Midbrain (tissue), 1 donor: ENCODE measurements at regions not wholly inside any gene's neighbourhood (a gene's known extent, or its start where the extent isn't known, plus 50 kb on each side); places are given as distances from the start of the nearest gene placed in this dataset.

Experiments used
- DNase-seq: peaks from one replicate; lab custom pipeline; 2025; lab: John Stamatoyannopoulos, UW

- no peak for DNase-seq
These were observed 138.6 kb downstream of the C5orf15 start for GRCh38 chr5:133829786-133830185.

GRCh38 chr5:133828722-133829121, 139.7 kb downstream of the C5orf15 start:
- no peak for DNase-seq

- DNase-seq: no peak
These were observed 140.6 kb downstream of the C5orf15 start for GRCh38 chr5:133827830-133828229.

- DNase-seq: no peak
These were observed 141.4 kb downstream of the C5orf15 start for GRCh38 chr5:133827011-133827410.

- DNase-seq: no peak
These were observed 142.7 kb downstream of the C5orf15 start for GRCh38 chr5:133825631-133826289.

- DNase-seq: no peak
These were observed 143.7 kb downstream of the C5orf15 start for GRCh38 chr5:133824661-133825254.

GRCh38 chr5:133821889-133822288, 146.5 kb downstream of the C5orf15 start:
- no peak for DNase-seq

GRCh38 chr5:133821311-133821741, 147.1 kb downstream of the C5orf15 start:
- no peak for DNase-seq

GRCh38 chr5:133820507-133820906, 147.9 kb downstream of the C5orf15 start:
- DNase-seq: no peak

- no peak for DNase-seq
These were observed 148.4 kb downstream of the C5orf15 start for GRCh38 chr5:133819977-133820471.

- no peak for DNase-seq
These were observed 149.4 kb downstream of the C5orf15 start for GRCh38 chr5:133818869-133819600.

- DNase-seq: no peak
These were observed 150.4 kb downstream of the C5orf15 start for GRCh38 chr5:133818031-133818431.

GRCh38 chr5:133817456-133817855, 151.0 kb downstream of the C5orf15 start:
- no peak for DNase-seq

GRCh38 chr5:133816791-133817190, 151.6 kb downstream of the C5orf15 start:
- DNase-seq: no peak

GRCh38 chr5:133814152-133814551, 154.3 kb downstream of the C5orf15 start:
- no peak for DNase-seq

GRCh38 chr5:133811168-133811567, 157.3 kb downstream of the C5orf15 start:
- no peak for DNase-seq

GRCh38 chr5:133809801-133810200, 158.6 kb downstream of the C5orf15 start:
- DNase-seq: no peak

GRCh38 chr5:133807348-133807747, 161.1 kb downstream of the C5orf15 start:
- no peak for DNase-seq

GRCh38 chr5:133806847-133807246, 161.6 kb downstream of the C5orf15 start:
- no peak for DNase-seq

- no peak for DNase-seq
These were observed 166.3 kb downstream of the C5orf15 start for GRCh38 chr5:133801955-133802751.

- no peak for DNase-seq
These were observed 167.0 kb downstream of the C5orf15 start for GRCh38 chr5:133801431-133801830.

- no peak for DNase-seq
These were observed 168.7 kb downstream of the C5orf15 start for GRCh38 chr5:133799571-133800237.
